Heart left ventricle (tissue), 13 donors: ENCODE measurements at regions not wholly inside any gene's neighbourhood (a gene's known extent, or its start where the extent isn't known, plus 50 kb on each side); places are given as distances from the start of the nearest gene placed in this dataset.

Source experiments
- POLR2A ChIP-seq, 2 donors: fragments of 450-650 bp; IDR thresholded peaks; one replicate each; pipeline ENCODE4 v1.6.1; 2017; ENCODE audit warnings: antibody characterized with exemption in 2 of 2, mild to moderate bottlenecking in 2 of 2, moderate library complexity in 2 of 2
- TF ChIP-seq, protein P1 (sequence below), 12 donors: fragments of 200-600 bp; sonication (generic) in 4 of 12; IDR thresholded peaks; one replicate each; pipeline versions ENCODE4 v1.5.0 to v1.8.0; 2018 to 2022; ENCODE audit warnings: antibody characterized with exemption in 12 of 12, mild to moderate bottlenecking in 5 of 12
- donor health status: ischemic (EF 13 %, LVEDD 7.1; RV severe dilation, severe dysfunction).
- donor health status: DM: no; HTN: yes; CAD: no.
- donor health status: DM: no; HTN: no; CAD: no.
- donor health status: ischemic (EF 25% LVEDD 6.9; RV normal size, moderate dysfunction).
- donor health status: ischemic (EF 25% LVEDD 5.7; RV mildly dilated, moderate dysfunction).
- donor health status: ischemic (EF 35%, LVEDD 5.7; RV mildly dilated, moderate dysfunction).
- donor health status: nonischemic (EF 11% LVEDD 7.7; RV severe dilation, severe dysfunction).
- donor health status: DM: yes; HTN: yes; CAD: no.
- donor health status: PGD.
- donor health status: ischemic (EF 29% LVEDD 5.4; RV normal size, mild dysfunction).
- donor health status: nonischemic (EF 23%, LVEDD 6.1; RV moderate dilation, normal function).

DNA sequence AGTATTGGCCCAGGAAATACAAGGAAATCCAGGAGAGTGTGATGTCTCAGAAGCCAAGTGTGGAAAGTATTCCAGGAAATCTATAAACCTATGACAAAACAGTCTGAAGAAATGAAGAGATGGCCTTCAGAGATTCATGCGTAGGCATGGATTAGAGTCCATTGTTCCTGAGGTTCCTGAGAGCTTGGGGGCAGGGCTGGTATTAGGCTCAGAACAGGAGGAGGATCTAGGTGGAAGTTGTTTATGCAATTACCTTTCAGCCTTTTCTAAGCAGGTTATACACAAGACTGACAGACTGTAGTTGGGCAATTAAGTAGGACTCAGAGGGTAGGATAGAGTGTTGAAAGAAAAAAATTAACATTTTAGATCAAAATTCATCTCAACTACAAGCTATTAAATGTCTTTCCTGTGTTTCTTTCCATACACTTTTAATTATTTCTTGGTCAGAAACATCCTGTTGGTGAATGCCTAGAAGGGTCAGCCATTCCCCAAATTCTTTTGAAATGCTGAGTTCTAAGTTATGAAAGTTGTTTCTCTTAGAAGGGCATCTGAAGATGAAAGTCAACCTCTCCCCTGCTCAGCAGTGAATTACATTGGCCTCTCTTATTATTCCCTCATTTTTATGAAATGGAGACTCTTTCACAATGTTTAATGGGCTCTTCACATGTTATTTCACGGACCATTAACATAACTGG is 201.2 kb upstream of the MYLIP start:
- no peak for TF ChIP-seq POLR2A (IDR thresholded peaks at IDR 0.05)
- TF ChIP-seq, protein P1, sequence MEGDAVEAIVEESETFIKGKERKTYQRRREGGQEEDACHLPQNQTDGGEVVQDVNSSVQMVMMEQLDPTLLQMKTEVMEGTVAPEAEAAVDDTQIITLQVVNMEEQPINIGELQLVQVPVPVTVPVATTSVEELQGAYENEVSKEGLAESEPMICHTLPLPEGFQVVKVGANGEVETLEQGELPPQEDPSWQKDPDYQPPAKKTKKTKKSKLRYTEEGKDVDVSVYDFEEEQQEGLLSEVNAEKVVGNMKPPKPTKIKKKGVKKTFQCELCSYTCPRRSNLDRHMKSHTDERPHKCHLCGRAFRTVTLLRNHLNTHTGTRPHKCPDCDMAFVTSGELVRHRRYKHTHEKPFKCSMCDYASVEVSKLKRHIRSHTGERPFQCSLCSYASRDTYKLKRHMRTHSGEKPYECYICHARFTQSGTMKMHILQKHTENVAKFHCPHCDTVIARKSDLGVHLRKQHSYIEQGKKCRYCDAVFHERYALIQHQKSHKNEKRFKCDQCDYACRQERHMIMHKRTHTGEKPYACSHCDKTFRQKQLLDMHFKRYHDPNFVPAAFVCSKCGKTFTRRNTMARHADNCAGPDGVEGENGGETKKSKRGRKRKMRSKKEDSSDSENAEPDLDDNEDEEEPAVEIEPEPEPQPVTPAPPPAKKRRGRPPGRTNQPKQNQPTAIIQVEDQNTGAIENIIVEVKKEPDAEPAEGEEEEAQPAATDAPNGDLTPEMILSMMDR (IDR thresholded peaks at IDR 0.05), result no peak
